Kidney (tissue), 13 donors: ENCODE measurements at regions not wholly inside any gene's neighbourhood (a gene's known extent, or its start where the extent isn't known, plus 50 kb on each side); places are given as distances from the start of the nearest gene placed in this dataset.
"Not testable (repeated sequence)": the region's sequence is repeated elsewhere in the genome, so short reads cannot be mapped to it uniquely, and the experiment has no call there.

Experiments
- DNase-seq, 5 donors: peaks; one replicate each; pipeline ENCODE4 v3.0.0-alpha.2; 2013 to 2020
- FAIRE-seq: peaks from 2 replicates; lab custom pipeline; 2012; peaks lifted over from hg19 to GRCh38; lab: Jason Lieb, UNC
- H3K27ac ChIP-seq, 2 donors: one replicate each; pipeline ENCODE4 v1.7.0; 2013; ENCODE audit warnings: low read depth in 2 of 2, low read length in 2 of 2, inconsistent platforms in 1 of 2
- H3K27me3 ChIP-seq: one replicate; pipeline ENCODE4 v1.7.1; 2013; ENCODE audit warnings: low read length, inconsistent platforms; ENCODE audit not compliant: control insufficient read depth, insufficient read depth
- H3K36me3 ChIP-seq, 3 donors: one replicate each; pipeline versions ENCODE4 v1.7.0 to v1.7.1; 2013; ENCODE audit warnings: low read length in 3 of 3, control low read depth in 1 of 3, inconsistent platforms in 1 of 3; ENCODE audit not compliant: insufficient read depth in 3 of 3, control insufficient read depth in 2 of 3
- H3K4me1 ChIP-seq, 3 donors: one replicate each; pipeline versions ENCODE4 v1.7.0 to v1.7.1; 2013; ENCODE audit warnings: low read length in 3 of 3, inconsistent platforms in 1 of 3, low read depth in 1 of 3; ENCODE audit not compliant: control insufficient read depth in 2 of 3, insufficient read depth in 2 of 3
- H3K4me3 ChIP-seq, 3 donors: one replicate each; pipeline versions ENCODE4 v1.7.0 to v1.8.1; 2013; ENCODE audit warnings: low read length in 3 of 3, control low read depth in 1 of 3, inconsistent platforms in 1 of 3
- H3K9ac ChIP-seq, 3 donors: one replicate each; pipeline versions ENCODE4 v1.7.0 to v1.7.1; 2013; ENCODE audit warnings: low read length in 3 of 3, control low read depth in 1 of 3, inconsistent platforms in 1 of 3
- H3K9me3 ChIP-seq, 3 donors: one replicate each; pipeline versions ENCODE4 v1.7.0 to v1.7.1; 2013; ENCODE audit warnings: low read length in 3 of 3, control low read depth in 1 of 3, inconsistent platforms in 1 of 3; ENCODE audit not compliant: control insufficient read depth in 2 of 3, insufficient read depth in 1 of 3
- CTCF ChIP-seq: IDR thresholded peaks from 3 replicates; pipeline ENCODE4 v1.5.1; 2012; ENCODE audit warnings: mild to moderate bottlenecking, moderate library complexity, borderline replicate concordance; ENCODE audit not compliant: insufficient read depth; ENCODE audit errors: extremely low read depth
- intact Hi-C: fragments of 100-400 bp; cut with DNase I; formaldehyde crosslinking; loops from one replicate; pipeline ENCODE4 v1.11.1; 2022
- donor health status: control.
- donor health status: control.
- donor health status: control.
- donor health status: control.
- donor health status: control.
- donor health status: DM: yes; HTN: yes; CAD: no.
- donor health status: Normal renal cell carcinoma (clear cell type).

GRCh38 chrX:46202733-46203514 lies 342.3 kb downstream of the ZNF674 start:
- TF ChIP-seq CTCF, result no peak
- H3K27ac ChIP-seq, result no peak overlapping the region
- no peaks in the 10 kb centered on the region for H3K36me3 ChIP-seq
- no peaks in the 10 kb centered on the region for H3K9me3 ChIP-seq
- no peaks in the 10 kb centered on the region for H3K4me1 ChIP-seq
- no peaks in the 10 kb centered on the region for H3K27me3 ChIP-seq
- intact Hi-C loops, result no loop called here
- H3K4me3 ChIP-seq, result no peak overlapping the region
- no peak overlapping the region for H3K9ac ChIP-seq
- DNase-seq (peak in 4 of 5 donors; percentile 12 to 58 (median 32)), FAIRE-seq (no peak)

- FAIRE-seq (no peak), DNase-seq (no peak)
- intact Hi-C loops, result no loop called here
These were observed 344.8 kb downstream of the ZNF674 start for GRCh38 chrX:46200413-46200812.

GRCh38 chrX:46198858-46199257 lies 346.4 kb downstream of the ZNF674 start:
- TF ChIP-seq CTCF, result no peak

More at GRCh38 chrX:46200413-46200812, 344.8 kb downstream of the ZNF674 start:
- no peaks in the 10 kb centered on the region for H3K9me3 ChIP-seq
- H3K4me1 ChIP-seq, result no peaks in the 10 kb centered on the region
- H3K4me3 ChIP-seq, result no peak overlapping the region
- H3K27me3 ChIP-seq, result no peaks in the 10 kb centered on the region
- TF ChIP-seq CTCF, result no peak
- H3K9ac ChIP-seq, result no peak overlapping the region
- no peak overlapping the region for H3K27ac ChIP-seq
- no peaks in the 10 kb centered on the region for H3K36me3 ChIP-seq

DNA sequence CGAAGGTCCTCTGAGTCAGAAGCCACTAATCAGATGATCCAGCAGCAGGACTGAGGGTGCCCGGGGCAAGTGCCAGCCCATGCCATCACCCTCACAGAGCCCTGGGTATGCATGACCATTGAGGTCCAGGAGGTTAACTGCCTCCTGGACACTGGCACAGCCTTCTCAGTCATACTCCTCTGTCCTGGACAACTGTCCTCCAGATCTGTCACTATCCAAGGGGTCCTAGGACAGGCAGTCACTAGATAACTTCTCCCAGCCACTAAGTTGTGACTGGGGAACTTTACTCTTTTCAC lies 358.5 kb downstream of the ZNF674 start:
- FAIRE-seq, intact Hi-C loops, DNase-seq, H3K4me1 ChIP-seq, H3K27ac ChIP-seq, H3K4me3 ChIP-seq, H3K9me3 ChIP-seq, H3K9ac ChIP-seq, H3K27me3 ChIP-seq, H3K36me3 ChIP-seq: not testable (repeated sequence)

More at GRCh38 chrX:46198858-46199257, 346.4 kb downstream of the ZNF674 start:
- H3K27me3 ChIP-seq, result no peaks in the 10 kb centered on the region
- FAIRE-seq (peak; percentile 41), DNase-seq (no peak)
- intact Hi-C loops, result no loop called here
- H3K27ac ChIP-seq, result no peak overlapping the region
- no peak overlapping the region for H3K9ac ChIP-seq
- no peaks in the 10 kb centered on the region for H3K4me1 ChIP-seq
- peaks cover 0 to 3% (median 0%) of the 10 kb centered on the region in 3 donors for H3K9me3 ChIP-seq
- no peaks in the 10 kb centered on the region for H3K36me3 ChIP-seq
- no peak overlapping the region for H3K4me3 ChIP-seq
